ENCODE measurements at regions not wholly inside any gene's neighbourhood (a gene's known extent, or its start where the extent isn't known, plus 50 kb on each side); places are given as distances from the start of the nearest gene placed in this dataset.

DNA sequence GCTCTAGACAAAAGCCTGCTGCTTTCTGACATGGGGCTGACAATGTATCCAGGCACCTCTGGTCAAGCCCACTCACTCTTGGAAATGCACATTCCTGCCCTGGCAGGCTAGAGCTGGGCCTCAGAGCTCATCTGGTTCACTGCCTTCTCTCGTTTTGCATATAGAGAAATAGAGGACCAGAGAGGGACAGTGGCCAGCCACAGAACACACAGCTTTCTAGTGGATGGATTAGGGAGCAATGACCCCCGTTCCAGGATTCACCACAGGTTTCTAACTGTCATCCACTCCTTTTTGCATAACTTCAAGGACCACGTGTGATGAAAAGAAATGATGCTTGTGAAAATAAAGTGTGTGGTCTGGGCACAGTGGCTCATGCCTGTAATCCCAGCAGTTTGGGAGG is 129.6 kb upstream of the IGSF21 start:
- DNase-seq = no peak

DNA sequence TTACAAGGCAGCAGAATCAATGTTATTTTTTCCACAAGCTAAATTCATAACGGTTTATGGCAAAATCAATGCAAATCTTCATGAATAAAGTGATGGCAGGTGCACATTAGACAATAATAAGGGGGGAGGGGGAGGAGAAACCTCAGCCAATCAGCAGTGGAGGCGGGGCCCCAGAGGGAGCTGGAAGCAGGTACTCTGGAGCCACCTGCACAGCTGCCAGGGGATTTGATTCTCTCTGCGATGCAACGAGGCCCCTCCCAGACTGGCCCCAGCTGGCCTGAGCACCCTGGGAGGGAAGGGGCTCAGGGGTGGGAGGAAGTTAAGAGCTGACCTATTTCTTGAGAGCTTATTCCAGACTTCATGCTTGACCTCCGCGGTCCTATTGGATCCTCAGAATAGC is 127.8 kb upstream of the IGSF21 start:
- DNase-seq = no peak

DNA sequence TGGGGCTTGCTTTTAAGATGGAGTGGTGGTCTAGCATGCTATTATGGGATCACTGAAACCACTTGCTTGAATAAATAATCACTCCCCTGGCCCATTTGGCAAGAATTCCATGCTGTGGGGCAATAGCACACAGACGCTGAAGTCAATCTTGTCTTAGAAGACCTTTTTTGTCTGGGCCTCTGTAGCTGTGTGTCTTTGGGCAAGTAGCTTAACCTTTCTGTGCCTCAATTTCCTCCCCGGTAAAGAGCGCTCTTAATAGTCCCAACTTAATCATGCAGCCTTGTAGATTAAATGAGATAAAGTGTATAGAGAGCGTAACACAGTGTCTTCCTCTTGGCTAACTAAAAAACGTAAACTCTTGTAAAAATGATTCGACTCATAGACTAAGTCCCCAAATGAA is 125.4 kb upstream of the IGSF21 start:
- no peak for DNase-seq

DNA sequence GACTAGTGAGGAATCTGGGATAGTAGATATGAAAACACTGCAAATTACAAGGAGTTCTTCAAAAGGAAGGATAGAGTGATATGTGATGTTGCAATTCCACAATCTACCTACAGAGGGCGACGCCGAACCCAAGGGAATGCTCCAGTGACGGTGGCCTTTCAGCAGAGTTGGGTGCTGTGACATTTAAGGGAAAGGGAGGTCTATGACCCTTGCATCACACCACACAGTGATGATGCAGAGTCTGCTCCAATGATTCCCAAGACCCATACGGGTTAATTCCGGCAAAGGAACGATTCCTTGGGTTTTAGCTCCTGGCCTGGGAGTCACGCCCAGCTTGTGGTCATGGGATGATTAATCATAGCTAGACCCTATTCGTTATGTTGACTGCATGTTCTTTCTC is 123.0 kb upstream of the IGSF21 start:
- no peak for DNase-seq

DNA sequence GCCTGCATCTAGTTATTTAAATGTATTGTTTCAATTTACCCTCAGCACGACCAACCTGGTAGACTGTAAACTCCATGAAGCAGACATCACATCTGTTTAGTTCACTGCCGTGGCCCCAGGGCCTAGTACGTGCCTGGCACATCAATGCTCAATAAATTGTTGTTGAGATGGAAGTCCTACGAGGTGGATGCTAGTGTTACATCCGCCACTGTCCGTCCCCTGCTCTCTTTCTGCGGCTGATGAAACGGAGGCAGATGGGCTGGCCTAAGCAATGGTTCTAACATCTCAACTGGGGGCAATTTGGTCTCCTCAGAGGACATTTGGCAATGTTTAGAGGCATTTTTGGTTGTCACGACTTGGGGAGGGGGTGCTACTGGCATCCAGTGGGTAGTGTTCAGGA is 121.4 kb upstream of the IGSF21 start:
- no peak for DNase-seq

DNA sequence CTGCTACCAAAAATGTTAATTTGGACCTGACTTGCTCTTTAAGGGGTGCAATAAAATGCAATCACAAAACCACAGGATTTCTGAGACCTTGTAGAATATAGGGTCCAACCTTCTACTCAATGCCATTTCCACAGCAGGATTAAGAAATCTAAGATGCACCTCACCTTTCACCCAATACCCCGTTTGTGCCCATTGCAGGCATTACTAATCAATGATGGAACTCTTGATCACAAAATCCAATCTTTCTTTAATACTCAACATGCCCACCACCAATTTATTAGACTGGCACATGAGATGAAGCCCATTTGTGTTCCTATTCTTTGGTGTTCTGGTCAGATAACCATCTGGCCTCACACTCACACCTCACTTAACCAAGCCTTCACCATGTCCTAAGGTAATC is 117.2 kb upstream of the IGSF21 start:
- no peak for DNase-seq

DNA sequence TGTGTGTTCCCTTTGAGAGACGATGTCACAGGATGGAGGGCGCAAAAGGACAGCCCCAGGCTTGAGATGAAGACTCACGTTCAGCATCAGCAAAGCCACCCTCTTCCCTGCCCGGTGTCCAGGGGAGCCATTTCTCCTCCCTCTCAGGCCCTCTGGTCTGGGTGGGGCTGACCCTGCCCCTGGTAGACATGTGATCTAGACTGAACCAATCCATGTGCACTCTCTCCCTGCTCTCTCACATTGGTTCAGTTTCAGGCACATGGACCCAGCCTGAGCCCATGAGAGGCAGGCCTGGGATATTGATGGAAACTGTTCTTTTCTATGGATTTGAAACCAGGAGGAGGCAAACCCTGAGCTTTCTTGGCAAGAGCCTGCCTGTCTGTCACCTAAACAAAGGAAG is 115.6 kb upstream of the IGSF21 start:
- no peak for DNase-seq

- DNase-seq = no peak
These were observed 114.8 kb upstream of the IGSF21 start for GRCh38 chr1:17992800-17993199.

- DNase-seq = no peak
These were observed 113.6 kb upstream of the IGSF21 start for GRCh38 chr1:17994046-17994445.

DNA sequence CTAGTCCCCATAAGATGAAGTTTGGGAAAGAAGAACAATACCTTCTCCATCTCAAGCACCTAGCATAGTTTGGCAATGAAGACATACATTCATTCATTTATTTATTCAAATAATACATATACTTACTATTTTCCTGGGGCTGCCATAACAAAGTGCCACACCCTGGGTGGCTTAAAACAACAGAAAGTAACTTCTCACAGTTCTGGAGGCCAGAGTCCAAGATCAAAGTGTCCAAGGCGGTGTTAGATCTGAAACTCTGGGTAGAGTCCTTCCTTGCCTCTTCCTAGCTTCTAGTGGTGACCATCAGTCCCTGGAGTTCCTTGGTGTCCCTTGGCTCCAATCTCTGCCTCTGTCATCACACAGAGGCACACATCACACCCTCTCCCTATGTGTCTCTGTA is 112.1 kb upstream of the IGSF21 start:
- DNase-seq = no peak

DNA sequence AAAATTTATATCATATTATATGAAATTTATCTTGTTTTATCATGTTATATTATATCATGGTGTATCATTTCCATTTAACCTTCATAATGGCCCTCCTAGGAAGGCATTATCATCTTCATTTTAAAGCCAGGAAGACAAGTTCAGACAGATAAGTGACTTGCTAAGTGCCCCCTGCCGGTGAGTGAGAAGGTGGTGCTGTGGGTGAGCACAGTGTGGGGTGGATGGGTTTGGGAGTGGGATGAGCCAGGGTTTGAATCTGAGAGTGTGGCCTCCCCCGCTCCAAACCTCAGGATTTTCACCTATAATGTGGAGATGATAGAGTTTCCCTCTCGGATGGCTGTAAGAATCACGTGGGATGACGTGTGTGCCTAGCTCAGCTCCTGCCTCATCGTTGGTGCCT is 108.7 kb upstream of the IGSF21 start:
- no peak for DNase-seq

DNA sequence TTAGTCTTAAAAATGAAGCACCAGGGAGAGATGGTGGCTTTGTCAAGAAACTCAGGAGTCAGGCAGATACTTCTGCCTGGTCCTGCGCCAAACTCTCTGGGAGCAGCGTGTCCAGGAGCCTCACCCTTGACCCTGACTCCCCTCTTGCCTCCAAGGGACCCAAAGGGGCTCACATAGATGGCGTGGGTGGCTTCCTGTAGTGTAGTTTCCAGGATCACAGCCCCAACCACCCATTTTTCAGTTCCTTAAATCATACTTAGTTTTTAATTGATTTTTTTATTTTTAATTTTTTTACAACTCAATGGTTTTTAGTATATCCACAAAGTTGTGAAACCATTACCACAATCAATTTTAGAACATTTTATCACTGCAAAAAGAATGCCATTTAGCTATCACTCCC is 107.7 kb upstream of the IGSF21 start:
- no peak for DNase-seq

- no peak for DNase-seq
These were observed 105.9 kb upstream of the IGSF21 start for GRCh38 chr1:18001725-18002124.

- no peak for DNase-seq
These were observed 103.3 kb upstream of the IGSF21 start for GRCh38 chr1:18004278-18004677.

GRCh38 chr1:18005238-18005637 is 102.4 kb upstream of the IGSF21 start:
- no peak for DNase-seq

DNA sequence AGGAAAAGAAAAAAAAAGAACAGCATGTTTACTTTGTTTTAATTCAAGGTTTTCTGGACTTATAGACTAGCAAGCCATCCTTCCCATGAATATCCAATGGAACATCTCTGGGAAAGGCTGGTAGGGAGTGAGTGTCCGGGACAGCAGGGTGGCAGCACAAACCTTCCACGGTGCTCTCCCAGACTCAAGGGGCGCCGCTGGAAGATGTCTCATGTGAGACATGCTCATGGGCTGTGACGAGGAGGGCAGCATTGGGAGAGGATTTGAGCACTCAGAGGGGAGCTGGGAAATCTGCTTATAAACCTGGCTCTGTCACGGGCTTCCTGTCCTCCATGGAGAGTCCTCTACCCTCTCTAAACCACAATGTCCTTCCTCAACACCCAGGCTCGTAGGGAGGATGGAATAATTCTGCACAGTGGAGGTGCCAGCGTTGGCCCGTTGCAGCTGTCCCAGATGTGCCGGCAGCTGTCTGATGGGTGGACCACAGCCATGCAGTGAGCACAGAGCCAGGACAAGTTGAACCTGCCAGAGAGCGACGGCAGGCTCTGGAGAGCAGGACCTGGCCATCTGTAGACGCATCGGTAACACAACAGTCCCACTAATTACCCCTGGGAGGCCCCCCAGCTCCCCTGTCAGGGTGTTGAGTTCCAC is 100.1 kb upstream of the IGSF21 start:
- DNase-seq = no peak

DNA sequence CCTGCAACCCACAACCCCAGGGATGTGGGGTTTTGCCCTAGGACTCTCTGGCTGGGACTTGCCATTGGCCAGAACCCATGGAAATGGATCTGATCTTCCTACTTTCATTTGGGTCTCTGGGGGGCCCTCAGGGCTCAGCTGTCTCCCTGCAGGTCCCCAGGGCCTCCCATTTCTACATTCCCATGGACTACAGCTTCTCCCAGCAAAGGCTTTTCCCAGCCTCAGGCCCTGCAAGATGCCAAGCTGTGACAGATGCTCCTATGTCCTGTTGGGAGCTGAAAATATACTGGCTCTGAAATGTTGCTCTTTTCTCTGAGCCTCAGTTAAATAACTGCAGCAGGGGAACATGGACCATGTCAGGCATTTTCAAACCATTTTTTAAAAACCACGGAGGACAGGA is 99.5 kb upstream of the IGSF21 start:
- no peak for DNase-seq

- DNase-seq = no peak
These were observed 98.5 kb upstream of the IGSF21 start for GRCh38 chr1:18009055-18009454.

GRCh38 chr1:18009478-18009961 is 98.1 kb upstream of the IGSF21 start:
- DNase-seq = no peak

GRCh38 chr1:18010408-18010807 is 97.2 kb upstream of the IGSF21 start:
- no peak for DNase-seq

DNA sequence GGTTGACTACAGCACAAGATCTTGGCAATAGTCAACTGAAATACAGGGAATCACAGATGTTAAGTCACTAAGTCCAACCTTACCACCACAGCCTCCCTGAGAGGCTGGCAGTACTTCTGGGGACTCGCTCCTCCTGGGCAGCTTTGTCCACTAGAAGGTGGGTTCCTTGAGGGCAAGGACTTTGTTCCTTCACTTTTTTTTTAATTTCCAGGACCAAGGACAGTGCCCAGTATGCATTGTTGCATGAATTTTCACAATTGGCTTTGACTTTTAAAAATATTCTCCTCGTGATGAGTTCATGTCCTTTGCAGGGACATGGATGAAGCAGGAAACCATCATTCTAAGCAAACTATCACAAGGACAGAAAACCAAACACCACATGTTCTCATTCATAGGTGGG is 96.7 kb upstream of the IGSF21 start:
- no peak for DNase-seq

- no peak for DNase-seq
These were observed 95.9 kb upstream of the IGSF21 start for GRCh38 chr1:18011703-18012102.

- DNase-seq = no peak
These were observed 94.9 kb upstream of the IGSF21 start for GRCh38 chr1:18012686-18013085.

DNA sequence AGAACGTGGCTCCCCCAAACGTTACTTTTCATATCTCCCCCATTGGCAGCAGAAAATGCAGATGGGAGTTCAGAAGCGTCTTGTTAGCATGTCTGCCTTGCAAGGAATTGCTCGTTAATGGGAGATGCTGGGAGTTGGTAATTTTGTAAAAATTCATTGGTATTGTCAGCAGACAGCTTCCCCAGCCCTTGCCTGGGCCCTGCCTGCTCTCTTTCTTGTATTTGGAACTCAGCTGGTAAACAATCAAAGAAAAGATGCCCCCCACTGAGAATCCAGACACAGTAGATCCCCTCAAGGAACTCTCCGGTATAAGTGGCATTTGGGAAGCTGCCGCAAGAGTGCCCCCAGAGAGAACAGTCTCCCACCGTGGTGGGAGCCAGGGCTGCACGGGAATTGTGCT is 94.4 kb upstream of the IGSF21 start:
- no peak for DNase-seq

- no peak for DNase-seq
These were observed 91.9 kb upstream of the IGSF21 start for GRCh38 chr1:18015719-18016118.
